OCI-LY3 (cell line): ENCODE measurements at regions not wholly inside any gene's neighbourhood (a gene's known extent, or its start where the extent isn't known, plus 50 kb on each side); places are given as distances from the start of the nearest gene placed in this dataset.

Source experiments
- H2AFZ ChIP-seq: fragments of 200-600, 300-600 bp; shearing (Covaris generic); 2 replicates; pipeline ENCODE4 v1.6.0; 2014; ENCODE audit warnings: antibody characterized with exemption, low read depth, low read length
- H3K27ac ChIP-seq: fragments of 200-600, 300-600 bp; sonication (generic); 2 replicates; pipeline ENCODE4 v1.5.1; 2014; ENCODE audit warnings: mild to moderate bottlenecking, low read length, moderate library complexity, mixed read lengths
- H3K27me3 ChIP-seq: fragments of 200-600, 300-600 bp; sonication (generic); 2 replicates; pipeline ENCODE4 v1.6.1; 2014; ENCODE audit warnings: low read depth, low read length, mixed read lengths
- H3K36me3 ChIP-seq: fragments of 200-600, 300-600 bp; sonication (generic); replicated peaks from 2 replicates; pipeline ENCODE3; 2014; ENCODE audit warnings: low read depth, low read length, mixed read lengths
- H3K4me1 ChIP-seq: fragments of 300-600, 200-600 bp; sonication (generic); 2 replicates; pipeline ENCODE4 v1.6.1; 2014; ENCODE audit warnings: low read length, mixed read lengths
- H3K4me2 ChIP-seq: fragments of 200-600, 300-600 bp; sonication (generic); 2 replicates; pipeline ENCODE4 v1.6.1; 2014; ENCODE audit warnings: low read length, mixed read lengths
- H3K4me3 ChIP-seq: fragments of 300-600, 200-600 bp; sonication (generic); 2 replicates; pipeline ENCODE4 v1.5.1; 2014; ENCODE audit warnings: antibody characterized with exemption, mild to moderate bottlenecking, low read length, moderate library complexity
- H3K79me2 ChIP-seq: fragments of 300-600, 200-600 bp; shearing (Covaris generic); 2 replicates; pipeline ENCODE4 v1.6.1; 2014; ENCODE audit warnings: mild to moderate bottlenecking, low read length, mixed read lengths
- H3K9ac ChIP-seq: fragments of 300-600, 200-600 bp; shearing (Covaris generic); 2 replicates; pipeline ENCODE4 v1.6.0; 2014; ENCODE audit warnings: mild to moderate bottlenecking, low read length, moderate library complexity
- H3K9me3 ChIP-seq: fragments of 200-600, 300-600 bp; shearing (Covaris generic); 2 replicates; pipeline ENCODE4 v1.6.1; 2014; ENCODE audit warnings: low read length, mixed read lengths; ENCODE audit not compliant: insufficient read depth
- H4K20me1 ChIP-seq: fragments of 200-600, 300-600 bp; sonication (generic); 2 replicates; pipeline ENCODE4 v1.6.1; 2016; ENCODE audit warnings: low read length, mixed read lengths; ENCODE audit not compliant: insufficient read depth
- CTCF ChIP-seq: fragments of 200-600, 300-600 bp; sonication (generic); IDR thresholded peaks from 2 replicates; pipeline ENCODE4 v1.5.1; 2014; ENCODE audit warnings: antibody characterized with exemption, low read length, low read depth
- EZH2phosphoT487 ChIP-seq: fragments of 200-600 bp; shearing (Covaris generic); IDR thresholded peaks from 2 replicates; pipeline ENCODE4 v1.6.1; 2018; ENCODE audit warnings: antibody characterized with exemption, mixed run types, low read depth

GRCh38 chr13:86946734-86947133 lies 724.4 kb upstream of the SLITRK5 start:
- Histone ChIP-seq H3K4me2 (no peak overlapping the region), H3K9ac (no peak overlapping the region), H3K27ac (no peak overlapping the region), H3K36me3 (no peaks in the 10 kb centered on the region), H3K4me1 (0 out of 2 replicates have a peak, but pooled peaks cover 3% of the 10 kb centered on the region), H4K20me1 (no peaks in the 10 kb centered on the region), H3K79me2 (no peaks in the 10 kb centered on the region), H3K27me3 (no peaks in the 10 kb centered on the region), H2AFZ (0 out of 2 replicates have a peak overlapping the region, but pooled peaks have one; percentile 55), H3K4me3 (no peak overlapping the region), H3K9me3 (no peaks in the 10 kb centered on the region)
- TF ChIP-seq EZH2phosphoT487, result no peak
- no peak for TF ChIP-seq CTCF

- TF ChIP-seq CTCF (no peak), EZH2phosphoT487 (no peak)
- H3K36me3 ChIP-seq, result no peaks in the 10 kb centered on the region
- no peaks in the 10 kb centered on the region for H4K20me1 ChIP-seq
- H3K79me2 ChIP-seq, result no peaks in the 10 kb centered on the region
- no peak overlapping the region for H3K4me3 ChIP-seq
- H3K27me3 ChIP-seq, result no peaks in the 10 kb centered on the region
- H3K9ac ChIP-seq, result no peak overlapping the region
- H3K27ac ChIP-seq, result no peak overlapping the region
- no peak overlapping the region for H3K4me2 ChIP-seq
- no peaks in the 10 kb centered on the region for H3K9me3 ChIP-seq
- H3K4me1 ChIP-seq, result no peaks in the 10 kb centered on the region
- no peak overlapping the region for H2AFZ ChIP-seq
Observed at GRCh38 chr13:86954341-86954740, 716.8 kb upstream of the SLITRK5 start.

GRCh38 chr13:86960876-86961275 lies 710.3 kb upstream of the SLITRK5 start:
- H3K9ac ChIP-seq, result no peak overlapping the region
- no peak overlapping the region for H3K4me2 ChIP-seq
- H3K27ac ChIP-seq, result no peak overlapping the region
- H2AFZ ChIP-seq, result no peak overlapping the region
- no peaks in the 10 kb centered on the region for H3K9me3 ChIP-seq
- H3K36me3 ChIP-seq, result no peaks in the 10 kb centered on the region
- H3K27me3 ChIP-seq, result no peaks in the 10 kb centered on the region
- H4K20me1 ChIP-seq, result no peaks in the 10 kb centered on the region
- no peak for TF ChIP-seq EZH2phosphoT487
- no peak for TF ChIP-seq CTCF
- H3K4me3 ChIP-seq, result no peak overlapping the region
- H3K4me1 ChIP-seq, result no peaks in the 10 kb centered on the region
- H3K79me2 ChIP-seq, result no peaks in the 10 kb centered on the region

GRCh38 chr13:86974251-86974994 lies 696.7 kb upstream of the SLITRK5 start:
- Histone ChIP-seq H3K9ac (no peak overlapping the region), H3K27ac (no peak overlapping the region), H2AFZ (0 out of 2 replicates have a peak overlapping the region, but pooled peaks have one; percentile 29), H3K4me1 (peaks cover 13% of the 10 kb centered on the region), H3K4me2 (no peak overlapping the region), H3K4me3 (no peak overlapping the region), H3K27me3 (no peaks in the 10 kb centered on the region), H4K20me1 (no peaks in the 10 kb centered on the region), H3K36me3 (no peaks in the 10 kb centered on the region), H3K79me2 (no peaks in the 10 kb centered on the region), H3K9me3 (no peaks in the 10 kb centered on the region)
- TF ChIP-seq EZH2phosphoT487, result no peak
- no peak for TF ChIP-seq CTCF
